Heart left ventricle (tissue), 16 donors: ENCODE measurements at regions not wholly inside any gene's neighbourhood (a gene's known extent, or its start where the extent isn't known, plus 50 kb on each side); places are given as distances from the start of the nearest gene placed in this dataset.

Experiments used
- ATAC-seq, 4 donors: fragments of 200-7000 bp; cut with Tn5 transposase; one replicate each; pipeline ENCODE4 v1.9.1; 2020 to 2022; ENCODE audit warnings: moderate library complexity in 4 of 4, mild to moderate bottlenecking in 3 of 4, moderate number of reproducible peaks in 1 of 4
- DNase-seq, 5 donors: peaks; one replicate each; pipeline ENCODE4 v3.0.0-alpha.2; 2020
- H3K27ac ChIP-seq, 12 donors: fragments of 200-600 bp; sonication (generic) in 4 of 12; one replicate each; pipeline versions ENCODE4 v1.5.0 to v1.8.0; 2016 to 2022; ENCODE audit warnings: mild to moderate bottlenecking in 2 of 12
- H3K27me3 ChIP-seq, 9 donors: fragments of 200-600 bp; sonication (generic) in 2 of 9; one replicate each; pipeline versions ENCODE4 v1.5.1 to v1.8.0; 2016 to 2022; ENCODE audit warnings: mild to moderate bottlenecking in 3 of 9
- H3K36me3 ChIP-seq, 9 donors: fragments of 200-600 bp; sonication (generic) in 2 of 9; one replicate each; pipeline versions ENCODE4 v1.5.0 to v1.8.0; 2018 to 2022; ENCODE audit warnings: mild to moderate bottlenecking in 2 of 9
- H3K4me1 ChIP-seq, 12 donors: fragments of 200-600 bp; sonication (generic) in 4 of 12; one replicate each; pipeline versions ENCODE4 v1.5.0 to v1.8.0; 2016 to 2022; ENCODE audit warnings: mild to moderate bottlenecking in 3 of 12
- H3K4me3 ChIP-seq, 12 donors: fragments of 200-600 bp; sonication (generic) in 4 of 12; one replicate each; pipeline versions ENCODE4 v1.5.0 to v1.8.0; 2017 to 2022; ENCODE audit warnings: mild to moderate bottlenecking in 9 of 12, moderate library complexity in 4 of 12
- H3K9me3 ChIP-seq, 12 donors: fragments of 200-600 bp; sonication (generic) in 4 of 12; one replicate each; pipeline versions ENCODE4 v1.5.0 to v1.8.0; 2016 to 2022; ENCODE audit warnings: mild to moderate bottlenecking in 1 of 12
- POLR2A ChIP-seq, 2 donors: fragments of 450-650 bp; IDR thresholded peaks; one replicate each; pipeline ENCODE4 v1.6.1; 2017; ENCODE audit warnings: antibody characterized with exemption in 2 of 2, mild to moderate bottlenecking in 2 of 2, moderate library complexity in 2 of 2
- WGBS, 4 donors: extraction: QIAGEN DNeasy Blood & Tissue Kit in 2 of 4; methylation state at CpG; one replicate each; pipeline versions ENCODE4 v1.1.5 to v1.1.7; 2013 to 2018; 5-methylcytosine and 5-hydroxymethylcytosine counted together
- intact Hi-C, 10 donors: fragments of 100-400 bp; cut with DNase I; formaldehyde crosslinking; loops; one replicate each; pipeline versions ENCODE4 v1.11.1 to v1.14.2; 2022
- TF ChIP-seq, protein P1 (sequence below), 12 donors: fragments of 200-600 bp; sonication (generic) in 4 of 12; IDR thresholded peaks; one replicate each; pipeline versions ENCODE4 v1.5.0 to v1.8.0; 2018 to 2022; ENCODE audit warnings: antibody characterized with exemption in 12 of 12, mild to moderate bottlenecking in 5 of 12
- donor health status: ischemic (EF 13 %, LVEDD 7.1; RV severe dilation, severe dysfunction).
- donor health status: healthy with polysubstance abuse.
- donor health status: DM: no; HTN: yes; CAD: no.
- donor health status: DM: no; HTN: no; CAD: no.
- donor health status: ischemic (EF 25% LVEDD 6.9; RV normal size, moderate dysfunction).
- donor health status: ischemic (EF 25% LVEDD 5.7; RV mildly dilated, moderate dysfunction).
- donor health status: healthy.
- donor health status: DM: yes; HTN: yes; CAD: no.
- donor health status: ischemic (EF 35%, LVEDD 5.7; RV mildly dilated, moderate dysfunction).
- donor health status: nonischemic (EF 11% LVEDD 7.7; RV severe dilation, severe dysfunction).
- donor health status: DM: yes; HTN: yes; CAD: no.
- donor health status: PGD.
- donor health status: ischemic (EF 29% LVEDD 5.4; RV normal size, mild dysfunction).
- donor health status: nonischemic (EF 23%, LVEDD 6.1; RV moderate dilation, normal function).

DNA sequence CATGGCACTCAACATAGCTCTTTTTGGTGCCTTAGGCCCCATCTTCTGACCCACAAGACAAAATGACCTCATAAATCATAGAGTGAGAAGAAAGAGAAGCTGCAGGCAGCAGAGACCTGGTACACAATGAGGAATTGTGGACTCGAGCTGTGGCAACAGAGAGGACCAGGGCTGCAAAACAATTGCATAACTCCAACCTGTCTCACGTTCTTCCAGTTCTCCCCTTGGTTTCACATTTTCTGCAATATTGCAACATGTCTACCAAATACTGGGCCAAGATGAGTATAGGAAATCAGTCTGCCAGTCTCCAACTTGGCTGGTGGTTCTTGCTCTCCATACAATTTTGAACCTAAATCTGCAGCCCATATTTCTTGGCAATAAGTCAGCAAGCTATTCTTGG, 105.3 kb downstream of the KDR start:
- no peaks in the 10 kb centered on the region for H3K4me1 ChIP-seq
- intact Hi-C loops: no loop called here
- no peak for ATAC-seq
- no peak for DNase-seq
- TF ChIP-seq POLR2A (IDR thresholded peaks at IDR 0.05): no peak
- TF ChIP-seq, protein P1, sequence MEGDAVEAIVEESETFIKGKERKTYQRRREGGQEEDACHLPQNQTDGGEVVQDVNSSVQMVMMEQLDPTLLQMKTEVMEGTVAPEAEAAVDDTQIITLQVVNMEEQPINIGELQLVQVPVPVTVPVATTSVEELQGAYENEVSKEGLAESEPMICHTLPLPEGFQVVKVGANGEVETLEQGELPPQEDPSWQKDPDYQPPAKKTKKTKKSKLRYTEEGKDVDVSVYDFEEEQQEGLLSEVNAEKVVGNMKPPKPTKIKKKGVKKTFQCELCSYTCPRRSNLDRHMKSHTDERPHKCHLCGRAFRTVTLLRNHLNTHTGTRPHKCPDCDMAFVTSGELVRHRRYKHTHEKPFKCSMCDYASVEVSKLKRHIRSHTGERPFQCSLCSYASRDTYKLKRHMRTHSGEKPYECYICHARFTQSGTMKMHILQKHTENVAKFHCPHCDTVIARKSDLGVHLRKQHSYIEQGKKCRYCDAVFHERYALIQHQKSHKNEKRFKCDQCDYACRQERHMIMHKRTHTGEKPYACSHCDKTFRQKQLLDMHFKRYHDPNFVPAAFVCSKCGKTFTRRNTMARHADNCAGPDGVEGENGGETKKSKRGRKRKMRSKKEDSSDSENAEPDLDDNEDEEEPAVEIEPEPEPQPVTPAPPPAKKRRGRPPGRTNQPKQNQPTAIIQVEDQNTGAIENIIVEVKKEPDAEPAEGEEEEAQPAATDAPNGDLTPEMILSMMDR (IDR thresholded peaks at IDR 0.05): no peak
- no peaks in the 10 kb centered on the region for H3K36me3 ChIP-seq
- H3K4me3 ChIP-seq: no peak overlapping the region
- H3K9me3 ChIP-seq: no peaks in the 10 kb centered on the region
- H3K27ac ChIP-seq: no peak overlapping the region
- no peaks in the 10 kb centered on the region for H3K27me3 ChIP-seq
- WGBS, 4 donors: 78 to 87% (median 83%) methylated on average over 2 of the region's 2 CpGs

- Histone ChIP-seq H3K4me3 (no peak overlapping the region), H3K4me1 (no peaks in the 10 kb centered on the region), H3K27ac (no peak overlapping the region), H3K27me3 (no peaks in the 10 kb centered on the region), H3K36me3 (no peaks in the 10 kb centered on the region), H3K9me3 (no peaks in the 10 kb centered on the region)
- DNase-seq (no peak), ATAC-seq (no peak)
- intact Hi-C loops: no loop called here
- 39 to 79% (median 68%) methylated on average over 2 of the region's 2 CpGs for WGBS, 4 donors
- TF ChIP-seq, protein P1 (IDR thresholded peaks at IDR 0.05): no peak
- no peak for TF ChIP-seq POLR2A (IDR thresholded peaks at IDR 0.05)
Observed at GRCh38 chr4:55018978-55019377, 106.4 kb downstream of the KDR start.

GRCh38 chr4:55018521-55018920, 106.9 kb downstream of the KDR start:
- Histone ChIP-seq H3K27me3 (no peaks in the 10 kb centered on the region), H3K9me3 (no peaks in the 10 kb centered on the region), H3K4me3 (no peak overlapping the region), H3K36me3 (no peaks in the 10 kb centered on the region), H3K4me1 (no peaks in the 10 kb centered on the region), H3K27ac (no peak overlapping the region)
- TF ChIP-seq, protein P1 (IDR thresholded peaks at IDR 0.05): no peak
- TF ChIP-seq POLR2A (IDR thresholded peaks at IDR 0.05): no peak
- intact Hi-C loops: no loop called here
- no peak for DNase-seq
- 68 to 78% (median 72%) methylated on average over 2 of the region's 2 CpGs for WGBS, 4 donors
- no peak for ATAC-seq

DNA sequence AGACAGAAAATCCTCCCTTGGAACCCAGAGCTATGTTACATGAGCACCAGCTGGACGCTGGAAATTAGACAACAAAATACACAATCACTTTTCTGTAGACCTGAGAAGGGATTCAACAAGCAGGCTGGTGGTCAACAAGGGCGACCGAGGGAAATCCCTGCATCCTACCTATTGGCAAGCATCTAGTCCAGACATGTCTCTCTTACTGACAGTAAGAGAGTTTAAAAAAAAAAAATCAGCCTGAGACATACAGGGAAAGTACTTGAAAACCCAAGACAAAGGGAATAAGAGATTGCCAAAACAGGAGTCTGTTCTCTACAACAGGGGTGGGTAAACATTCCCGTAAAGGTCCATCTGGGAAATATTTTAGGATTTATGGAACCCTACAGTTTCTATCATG, 108.0 kb downstream of the KDR start:
- no peak for ATAC-seq
- TF ChIP-seq, protein P1 (IDR thresholded peaks at IDR 0.05): no peak
- TF ChIP-seq POLR2A (IDR thresholded peaks at IDR 0.05): no peak
- WGBS, 4 donors: 92 to 93% (median 93%) methylated on average over 4 of the region's 4 CpGs

More for the DNA sequence above, 108.0 kb downstream of the KDR start:
- H3K9me3 ChIP-seq: no peaks in the 10 kb centered on the region
- intact Hi-C loops: no loop called here
- no peak overlapping the region for H3K4me3 ChIP-seq
- no peak for DNase-seq
- H3K27ac ChIP-seq: no peak overlapping the region
- no peaks in the 10 kb centered on the region for H3K36me3 ChIP-seq
- H3K4me1 ChIP-seq: no peaks in the 10 kb centered on the region
- H3K27me3 ChIP-seq: no peaks in the 10 kb centered on the region
